Activated CD8-positive, alpha-beta memory T cell treated with anti-CD3 and anti-CD28 coated beads for 1 hour (primary cell): ENCODE measurements at regions not wholly inside any gene's neighbourhood (a gene's known extent, or its start where the extent isn't known, plus 50 kb on each side); places are given as distances from the start of the nearest gene placed in this dataset.
"Not testable (repeated sequence)": the region's sequence is repeated elsewhere in the genome, so short reads cannot be mapped to it uniquely, and the experiment has no call there.

Experiments used
- DNase-seq, 2 donors: peaks; one replicate each; pipeline ENCODE4 v3.0.0-alpha.2; 2020; ENCODE audit warnings: low read depth in 1 of 2; ENCODE audit errors: extremely low read depth in 1 of 2

DNA sequence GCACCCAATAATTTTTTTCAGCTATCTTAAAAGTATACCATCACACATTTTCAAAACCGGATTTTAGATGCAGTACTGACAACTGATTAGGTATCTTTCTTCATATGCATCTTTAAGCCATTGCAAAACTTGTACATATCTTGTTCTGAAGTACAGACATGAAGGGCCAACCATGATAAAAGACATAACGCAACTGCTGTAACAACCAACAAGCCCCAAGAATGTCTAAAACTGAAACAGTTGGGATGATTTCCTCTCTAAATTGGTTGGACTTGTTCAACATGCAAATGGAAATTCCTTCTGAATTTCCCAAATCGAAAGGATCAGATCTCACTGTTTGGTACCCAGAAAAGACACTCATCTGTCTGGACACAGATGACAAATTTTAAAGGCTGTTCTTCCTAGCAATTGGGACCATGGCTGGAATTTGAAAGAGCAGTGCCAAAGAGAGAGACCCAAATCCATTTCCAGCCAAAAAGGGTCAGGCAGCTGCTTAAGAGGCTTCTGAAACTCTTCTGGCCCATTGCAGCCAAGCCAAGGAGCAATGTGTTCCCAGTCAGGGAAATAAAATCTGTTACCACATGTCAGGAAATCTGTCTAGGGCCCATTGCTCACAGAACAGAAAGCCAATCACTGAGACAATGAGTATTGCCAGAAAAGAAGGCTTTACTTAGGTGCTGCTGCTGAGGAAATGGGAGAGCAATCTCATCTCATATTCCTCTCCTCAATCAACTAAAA is 1122.4 kb upstream of the USP15 start:
- DNase-seq = no peak

GRCh38 chr12:61138415-61138759 is 1121.8 kb upstream of the USP15 start:
- no peak for DNase-seq

- no peak for DNase-seq
These were observed 1098.2 kb upstream of the USP15 start for GRCh38 chr12:61161961-61162360.

DNA sequence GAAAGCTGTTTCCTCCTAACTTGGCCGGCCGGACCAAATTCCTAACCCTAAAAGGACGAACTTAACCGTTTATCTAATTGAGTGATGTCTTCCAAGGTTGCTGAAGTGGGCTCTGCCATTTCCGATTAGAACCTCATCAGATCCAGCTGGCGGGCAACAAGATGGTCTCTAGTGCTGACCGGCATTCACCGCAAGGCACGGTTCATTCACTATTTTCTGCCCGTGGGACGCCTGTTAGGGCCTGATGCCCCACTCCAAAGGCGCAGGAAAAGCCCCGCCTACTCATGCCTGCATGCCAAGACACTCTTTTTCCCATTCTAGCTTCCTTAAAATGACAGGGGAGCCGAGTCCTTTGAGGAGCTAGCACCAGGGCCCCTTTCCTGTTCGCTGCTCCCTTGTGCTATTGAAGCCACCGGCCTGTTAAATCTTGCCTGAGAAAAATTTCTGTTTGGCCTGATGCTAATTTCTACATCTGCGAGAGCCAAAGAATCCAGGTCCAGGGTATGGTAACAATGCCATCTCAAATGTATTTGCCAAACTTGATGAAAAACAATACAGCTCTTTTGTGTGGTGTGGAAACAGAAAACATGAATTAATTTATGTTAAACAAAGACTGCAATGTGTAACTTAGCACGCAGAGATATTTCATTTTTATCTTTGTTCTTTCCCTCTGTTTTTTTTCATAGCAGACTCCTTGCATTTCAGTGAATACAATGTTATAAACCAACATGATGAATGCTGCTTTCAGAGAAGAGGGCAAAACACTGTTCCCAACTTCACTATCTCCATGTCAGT is 1071.2 kb upstream of the USP15 start:
- DNase-seq = no peak

DNA sequence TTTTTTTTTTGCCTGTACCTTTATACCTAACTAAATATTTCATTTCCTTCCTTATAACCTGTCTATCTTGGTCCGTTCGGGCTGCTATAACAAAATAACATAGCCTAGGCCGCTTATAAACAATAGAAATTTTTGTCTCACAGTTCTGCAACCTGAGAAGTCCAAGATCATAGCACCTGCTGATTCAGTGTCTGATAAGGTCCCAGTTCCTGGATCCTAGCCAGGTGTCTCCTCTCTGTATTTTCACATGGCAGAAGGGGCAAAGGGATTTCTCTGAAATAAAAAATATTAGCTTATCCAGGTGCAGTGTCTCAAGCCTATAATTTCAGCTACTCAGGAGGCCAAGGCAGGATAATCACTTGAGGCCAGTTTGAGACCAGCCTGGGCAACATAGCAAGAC is 1046.6 kb upstream of the USP15 start:
- DNase-seq = no peak

- DNase-seq = no peak
These were observed 1039.9 kb upstream of the USP15 start for GRCh38 chr12:61220337-61220736.

GRCh38 chr12:61232040-61232439 is 1028.2 kb upstream of the USP15 start:
- DNase-seq = no peak

DNA sequence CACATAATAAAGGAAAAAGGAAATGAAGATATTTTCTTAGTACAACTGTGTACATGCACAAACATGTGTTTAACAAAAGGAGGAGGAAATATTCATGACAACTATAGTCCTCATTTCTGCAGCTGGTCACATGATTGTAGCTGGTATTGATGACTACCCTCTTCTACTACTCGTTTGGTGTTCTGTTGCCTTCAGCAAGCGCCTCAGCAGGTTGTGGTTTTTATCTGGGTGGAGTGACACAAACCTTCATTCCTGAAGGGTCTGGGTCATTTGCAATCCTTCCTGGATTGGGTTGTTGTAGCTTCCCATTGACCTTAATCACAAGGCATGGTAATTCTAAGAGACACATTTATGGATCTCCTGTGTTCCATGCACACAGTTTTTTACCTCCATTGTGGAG is 1009.9 kb upstream of the USP15 start:
- DNase-seq = no peak

- DNase-seq = no peak
These were observed 1009.1 kb upstream of the USP15 start for GRCh38 chr12:61251076-61251475.

DNA sequence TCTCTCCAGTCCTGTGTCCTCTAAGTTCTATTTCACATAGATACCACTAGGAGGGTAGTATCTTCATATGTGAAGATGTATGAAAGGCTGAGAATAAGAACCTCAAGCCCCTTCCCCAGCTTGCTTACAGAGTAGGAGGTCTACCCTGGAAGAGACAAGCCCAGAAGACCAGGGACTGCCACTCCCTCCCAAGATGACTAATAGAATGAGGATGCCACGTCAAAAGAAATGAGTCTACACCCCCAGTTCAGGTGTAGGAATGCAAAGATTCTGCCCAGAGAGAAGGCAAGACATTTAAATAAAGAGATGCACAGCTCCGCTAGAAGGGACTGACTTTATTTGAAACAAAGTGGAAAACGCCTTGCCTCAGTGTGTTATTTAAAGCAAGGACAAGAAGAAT is 1006.0 kb upstream of the USP15 start:
- DNase-seq = no peak

- DNase-seq = not testable (repeated sequence)
These were observed 995.9 kb upstream of the USP15 start for GRCh38 chr12:61264294-61264693.

- DNase-seq = no peak
These were observed 992.7 kb upstream of the USP15 start for GRCh38 chr12:61267474-61267873.

DNA sequence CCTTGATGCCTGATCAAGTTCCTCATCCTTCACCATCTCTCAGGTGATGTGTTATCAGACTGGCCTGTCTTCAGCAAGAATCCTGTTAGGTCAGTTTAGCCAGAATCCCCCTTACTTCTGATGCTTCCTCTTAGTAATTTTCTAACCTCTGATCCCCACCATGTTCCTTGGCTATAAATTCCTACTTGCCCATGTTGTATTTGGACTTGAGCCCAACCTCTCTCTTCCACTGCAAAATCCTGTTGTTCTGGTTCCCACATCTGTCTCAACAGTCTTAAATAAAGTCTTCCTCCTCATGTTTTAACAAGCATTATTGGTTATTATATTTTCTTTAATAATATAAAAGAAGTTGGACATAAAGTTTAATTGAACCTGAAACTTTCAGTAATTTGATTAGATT is 987.8 kb upstream of the USP15 start:
- DNase-seq = no peak

- no peak for DNase-seq
These were observed 977.2 kb upstream of the USP15 start for GRCh38 chr12:61282790-61283575.

DNA sequence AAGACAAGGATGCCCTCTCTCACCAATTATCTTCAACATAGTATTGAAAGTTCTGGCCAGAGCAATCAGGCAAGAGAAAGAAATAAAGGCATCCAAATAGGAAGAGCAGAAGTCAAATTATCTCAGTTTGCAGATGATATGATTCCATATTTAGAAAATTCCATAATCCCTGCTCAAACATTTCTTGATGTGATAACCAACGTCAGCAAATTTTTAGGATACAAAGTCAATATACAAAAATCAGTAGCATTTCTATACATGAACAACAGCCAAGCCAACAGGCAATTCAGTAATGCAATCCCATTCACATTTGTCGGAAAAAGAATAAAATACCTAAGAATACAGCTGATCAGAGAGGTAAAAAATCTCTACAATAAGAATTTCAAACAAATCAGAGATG is 969.7 kb upstream of the USP15 start:
- no peak for DNase-seq

- DNase-seq = no peak
These were observed 968.6 kb upstream of the USP15 start for GRCh38 chr12:61291647-61292046.

DNA sequence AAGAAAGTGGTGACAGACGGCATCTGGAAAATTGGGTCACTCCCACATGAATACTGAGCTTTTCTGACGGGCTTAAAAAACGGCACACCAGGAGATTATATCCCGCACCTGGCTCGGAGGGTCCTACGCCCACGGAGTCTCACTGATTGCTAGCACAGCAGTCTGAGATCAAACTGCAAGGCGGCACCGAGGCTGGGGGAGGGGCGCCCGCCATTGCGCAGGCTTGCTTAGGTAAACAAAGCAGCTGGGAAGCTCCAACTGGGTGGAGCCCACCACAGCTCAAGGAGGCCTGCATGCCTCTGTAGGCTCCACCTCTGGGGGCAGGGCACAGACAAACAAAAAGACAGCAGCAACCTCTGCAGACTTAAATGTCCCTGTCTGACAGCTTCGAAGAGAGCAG is 966.2 kb upstream of the USP15 start:
- DNase-seq = not testable (repeated sequence)

DNA sequence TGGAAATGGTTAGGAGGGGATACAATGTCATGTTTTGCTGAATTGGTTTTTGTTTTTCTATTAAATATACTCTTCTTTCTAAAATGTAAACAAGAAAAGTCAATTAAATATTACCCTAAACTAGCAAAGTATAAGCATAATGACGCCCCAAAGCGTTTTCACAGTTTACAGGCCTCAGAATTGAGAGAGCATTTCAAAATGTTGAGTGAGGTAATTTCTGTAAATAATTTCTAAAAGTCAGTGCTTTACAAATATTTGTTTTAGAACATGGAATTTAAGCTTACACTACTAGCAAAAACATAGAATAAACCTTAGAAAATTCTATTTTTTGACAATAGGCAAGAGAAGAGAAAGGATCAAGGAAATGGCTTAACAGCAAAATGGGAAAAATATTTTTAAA is 958.4 kb upstream of the USP15 start:
- DNase-seq = no peak

GRCh38 chr12:61302282-61302681 is 957.9 kb upstream of the USP15 start:
- DNase-seq = no peak

- DNase-seq = no peak
These were observed 952.0 kb upstream of the USP15 start for GRCh38 chr12:61308220-61308619.

DNA sequence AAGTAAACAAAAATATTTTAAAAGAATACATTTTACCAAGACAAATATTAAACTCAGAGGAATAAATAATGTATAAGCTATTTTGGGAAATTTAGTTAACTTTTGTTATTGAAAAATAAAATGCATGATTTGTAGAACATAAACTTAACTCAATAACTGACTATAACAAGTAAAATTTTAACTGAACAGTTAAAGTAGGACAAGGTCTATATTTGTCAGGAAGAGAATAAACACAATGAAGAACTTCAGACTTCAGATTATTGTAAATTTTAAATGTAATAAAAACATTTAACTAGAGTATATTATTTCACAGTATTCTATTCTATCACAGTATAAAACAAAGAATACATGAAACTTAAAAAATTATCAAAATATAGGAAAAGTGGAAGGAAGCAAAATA is 948.8 kb upstream of the USP15 start:
- DNase-seq = no peak

DNA sequence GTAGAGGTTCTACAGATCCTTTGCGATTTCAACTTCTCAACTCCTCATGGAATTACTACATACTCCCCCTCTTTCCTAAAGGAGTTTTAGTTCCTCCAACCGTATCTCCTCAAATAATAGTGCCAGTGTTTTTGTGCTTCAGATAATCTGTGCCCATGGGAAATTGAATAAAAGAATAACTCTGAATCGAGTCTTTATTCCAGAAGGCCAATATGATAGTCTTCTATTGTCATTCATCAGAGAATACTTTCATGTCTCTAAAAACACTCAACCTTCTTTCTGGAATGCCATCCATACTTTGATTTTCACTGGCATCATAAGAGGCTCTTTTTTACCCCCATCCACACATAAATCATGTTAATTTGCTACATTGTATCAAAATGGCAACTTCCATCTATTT is 911.3 kb upstream of the USP15 start:
- no peak for DNase-seq
